ENCODE measurements at regions not wholly inside any gene's neighbourhood (a gene's known extent, or its start where the extent isn't known, plus 50 kb on each side); places are given as distances from the start of the nearest gene placed in this dataset.
"Not testable (repeated sequence)": the region's sequence is repeated elsewhere in the genome, so short reads cannot be mapped to it uniquely, and the experiment has no call there.

DNA sequence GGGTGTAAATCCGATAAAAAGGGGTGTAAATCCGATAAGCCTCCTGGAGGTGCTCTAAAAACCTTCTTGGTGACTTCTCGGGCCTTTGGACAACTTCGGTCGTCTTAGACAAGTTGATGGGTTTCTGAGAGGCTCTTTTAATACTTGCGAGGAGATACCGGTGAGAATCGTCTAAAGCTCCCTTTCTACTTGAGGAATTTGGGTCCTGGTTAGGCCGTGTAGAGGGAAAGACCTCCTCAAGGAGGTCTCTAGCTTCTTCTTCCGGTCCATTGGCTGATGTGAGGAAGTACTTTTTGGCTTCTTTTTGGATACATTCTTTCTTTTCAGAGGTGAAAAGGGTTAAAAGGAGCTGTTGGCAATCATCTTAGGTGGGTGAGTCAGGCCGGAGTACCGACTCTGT lies 128.5 kb downstream of the ART5 start:
- H3K27me3 ChIP-seq; H3K9me3 ChIP-seq; ATAC-seq; H3K36me3 ChIP-seq; H3K27ac ChIP-seq; H3K4me3 ChIP-seq; H3K4me1 ChIP-seq; in situ Hi-C loops (cut with MboI; ENCODE audit: low sequenced_read_pairs in 4 of 4); DNase-seq; intact Hi-C loops (cut with DNase I; ENCODE audit: low total_unique reads): not testable (repeated sequence)

GRCh38 chr11:3512751-3513150 lies 129.0 kb downstream of the ART5 start:
- in situ Hi-C loops (cut with MboI; ENCODE audit: low sequenced_read_pairs in 4 of 4); intact Hi-C loops (cut with DNase I; ENCODE audit: low total_unique reads); DNase-seq; H3K4me1 ChIP-seq; H3K36me3 ChIP-seq; H3K27ac ChIP-seq; H3K4me3 ChIP-seq; ATAC-seq; H3K27me3 ChIP-seq; H3K9me3 ChIP-seq: not testable (repeated sequence)

- ATAC-seq; H3K4me1 ChIP-seq; H3K27ac ChIP-seq; H3K27me3 ChIP-seq; in situ Hi-C loops (cut with MboI; ENCODE audit: low sequenced_read_pairs in 4 of 4); H3K4me3 ChIP-seq; intact Hi-C loops (cut with DNase I; ENCODE audit: low total_unique reads); H3K9me3 ChIP-seq; DNase-seq; H3K36me3 ChIP-seq: not testable (repeated sequence)
Observed at GRCh38 chr11:3512133-3512703, 129.6 kb downstream of the ART5 start.

GRCh38 chr11:3511416-3512132 lies 130.2 kb downstream of the ART5 start:
- DNase-seq; in situ Hi-C loops (cut with MboI; ENCODE audit: low sequenced_read_pairs in 4 of 4); ATAC-seq; intact Hi-C loops (cut with DNase I; ENCODE audit: low total_unique reads); H3K4me1 ChIP-seq; H3K27me3 ChIP-seq; H3K27ac ChIP-seq; H3K9me3 ChIP-seq; H3K4me3 ChIP-seq; H3K36me3 ChIP-seq: not testable (repeated sequence)

GRCh38 chr11:3509563-3509962 lies 130.6 kb upstream of the ZNF195 start:
- H3K4me3 ChIP-seq; DNase-seq; H3K27me3 ChIP-seq; H3K36me3 ChIP-seq; H3K9me3 ChIP-seq; ATAC-seq; H3K27ac ChIP-seq; in situ Hi-C loops (cut with MboI; ENCODE audit: low sequenced_read_pairs in 4 of 4); H3K4me1 ChIP-seq; intact Hi-C loops (cut with DNase I; ENCODE audit: low total_unique reads): not testable (repeated sequence)

DNA sequence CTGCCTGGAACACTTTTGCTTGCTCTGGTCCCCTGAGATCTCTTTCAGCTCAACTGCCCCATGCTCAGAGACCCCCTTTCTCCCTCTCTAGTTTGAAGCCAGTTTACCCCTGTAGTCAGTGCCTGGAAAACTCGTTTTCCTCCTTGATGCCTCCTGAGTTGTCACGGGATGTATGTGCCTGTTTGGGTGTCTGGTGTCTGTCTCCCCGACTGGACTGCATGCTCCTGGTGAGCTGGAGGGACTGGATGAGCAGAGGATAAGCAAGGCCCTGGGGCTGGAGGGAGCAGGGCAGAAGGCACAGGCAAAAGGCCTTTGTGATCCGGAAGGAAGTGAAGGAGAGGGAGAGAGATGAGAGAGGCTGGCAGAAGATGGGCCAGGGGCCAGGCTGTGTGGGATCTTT lies 120.3 kb upstream of the ZNF195 start:
- H3K4me1 ChIP-seq; H3K27ac ChIP-seq; H3K9me3 ChIP-seq; H3K27me3 ChIP-seq; in situ Hi-C loops (cut with MboI; ENCODE audit: low sequenced_read_pairs in 4 of 4); ATAC-seq; H3K4me3 ChIP-seq; intact Hi-C loops (cut with DNase I; ENCODE audit: low total_unique reads); DNase-seq; H3K36me3 ChIP-seq: not testable (repeated sequence)

DNA sequence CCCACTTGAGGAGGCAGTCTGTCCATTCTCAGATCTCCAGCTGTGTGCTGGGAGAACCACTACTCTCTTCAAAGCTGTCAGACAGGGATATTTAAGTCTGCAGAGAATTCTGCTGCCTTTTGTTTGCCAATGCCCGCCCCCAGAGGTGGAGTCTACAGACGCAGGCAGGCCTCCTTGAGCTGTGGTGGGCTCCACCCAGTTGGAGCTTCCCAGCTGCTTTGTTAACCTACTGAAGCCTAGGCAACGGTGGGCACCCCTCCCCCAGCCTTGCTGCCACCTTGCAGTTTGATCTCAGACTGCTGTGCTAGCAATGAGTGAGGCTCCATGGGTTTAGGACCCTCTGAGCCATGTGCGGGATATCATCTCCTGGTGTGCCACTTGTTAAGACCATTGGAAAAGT lies 119.4 kb upstream of the ZNF195 start:
- ATAC-seq, result not testable (repeated sequence)

DNA sequence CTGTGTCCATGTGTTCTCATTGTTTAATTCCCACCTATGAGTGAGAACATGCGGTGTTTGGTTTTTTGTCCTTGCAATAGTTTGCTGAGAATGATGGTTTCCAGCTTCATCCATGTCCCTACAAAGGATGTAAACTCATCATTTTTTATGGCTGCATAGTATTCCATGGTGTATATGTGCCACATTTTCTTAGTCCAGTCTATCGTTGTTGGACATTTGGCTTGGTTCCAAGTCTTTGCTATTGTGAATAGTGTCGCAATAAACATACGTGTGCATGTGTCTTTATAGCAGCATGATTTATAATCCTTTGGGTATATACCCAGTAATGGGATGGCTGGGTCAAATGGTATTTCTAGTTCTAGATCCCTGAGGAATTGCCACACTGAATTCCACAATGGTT lies 114.2 kb upstream of the ZNF195 start:
- ATAC-seq; H3K9me3 ChIP-seq; H3K27ac ChIP-seq; H3K36me3 ChIP-seq; in situ Hi-C loops (cut with MboI; ENCODE audit: low sequenced_read_pairs in 4 of 4); H3K27me3 ChIP-seq; H3K4me1 ChIP-seq; DNase-seq; intact Hi-C loops (cut with DNase I; ENCODE audit: low total_unique reads); H3K4me3 ChIP-seq: not testable (repeated sequence)

More for the DNA sequence above, 119.4 kb upstream of the ZNF195 start:
- H3K27ac ChIP-seq; intact Hi-C loops (cut with DNase I; ENCODE audit: low total_unique reads); H3K27me3 ChIP-seq; in situ Hi-C loops (cut with MboI; ENCODE audit: low sequenced_read_pairs in 4 of 4); H3K4me1 ChIP-seq; H3K36me3 ChIP-seq; DNase-seq; H3K4me3 ChIP-seq; H3K9me3 ChIP-seq: not testable (repeated sequence)

GRCh38 chr11:3488003-3488402 lies 109.1 kb upstream of the ZNF195 start:
- H3K36me3 ChIP-seq; H3K27me3 ChIP-seq; ATAC-seq; DNase-seq; H3K9me3 ChIP-seq; H3K4me1 ChIP-seq; intact Hi-C loops (cut with DNase I; ENCODE audit: low total_unique reads); in situ Hi-C loops (cut with MboI; ENCODE audit: low sequenced_read_pairs in 4 of 4); H3K4me3 ChIP-seq; H3K27ac ChIP-seq: not testable (repeated sequence)

- intact Hi-C loops (cut with DNase I; ENCODE audit: low total_unique reads); in situ Hi-C loops (cut with MboI; ENCODE audit: low sequenced_read_pairs in 4 of 4); ATAC-seq; H3K27me3 ChIP-seq; H3K4me3 ChIP-seq; H3K36me3 ChIP-seq; DNase-seq; H3K4me1 ChIP-seq; H3K27ac ChIP-seq; H3K9me3 ChIP-seq: not testable (repeated sequence)
Observed at GRCh38 chr11:3485737-3486136, 106.8 kb upstream of the ZNF195 start.

DNA sequence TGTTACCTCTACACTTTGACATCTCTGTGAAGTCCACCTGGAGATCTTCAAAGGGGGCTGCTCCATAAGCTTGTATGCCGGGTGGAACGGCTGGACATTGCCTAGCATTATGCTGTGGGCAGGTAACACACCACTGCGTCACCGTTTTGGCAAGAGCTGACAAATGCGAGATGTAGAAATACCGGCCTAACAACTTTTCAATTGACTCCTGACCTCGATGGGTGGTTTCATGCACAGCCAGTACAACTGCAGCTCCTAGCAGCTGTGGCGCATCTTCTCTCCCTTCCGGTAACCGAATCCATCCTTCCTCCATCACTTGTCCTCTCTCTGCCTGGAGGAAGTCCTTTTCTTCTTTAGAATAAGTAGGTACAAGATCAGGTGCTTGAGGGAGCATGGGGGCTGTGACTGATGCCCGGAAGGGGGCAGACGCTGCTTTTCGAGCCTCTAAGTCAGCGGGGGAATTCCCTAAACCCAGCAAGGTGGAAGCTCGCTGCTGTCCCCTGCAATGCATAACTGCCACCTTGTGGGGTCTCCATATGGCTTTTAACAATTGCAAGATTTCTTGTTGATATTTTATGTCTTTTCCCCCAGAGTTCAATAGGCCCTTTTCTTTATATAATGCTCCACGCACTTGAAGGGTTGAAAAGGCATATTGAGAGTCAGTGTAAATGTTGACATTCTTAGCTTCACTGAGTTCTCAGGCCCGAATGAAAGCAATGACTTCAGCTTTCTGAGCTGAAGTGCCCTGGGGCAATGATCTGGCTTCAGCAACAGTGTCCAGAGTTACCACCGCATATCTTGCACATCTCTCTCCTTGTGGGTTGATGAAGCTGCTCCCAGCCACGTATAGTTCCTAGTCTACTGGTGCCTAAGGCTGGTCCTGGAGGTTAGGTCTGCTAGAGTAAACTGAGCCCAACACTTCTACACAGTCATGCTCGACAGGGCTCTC lies 98.3 kb upstream of the ZNF195 start:
- intact Hi-C loops (cut with DNase I; ENCODE audit: low total_unique reads); H3K9me3 ChIP-seq; H3K36me3 ChIP-seq; DNase-seq; H3K27ac ChIP-seq; H3K4me3 ChIP-seq; H3K4me1 ChIP-seq; H3K27me3 ChIP-seq; ATAC-seq; in situ Hi-C loops (cut with MboI; ENCODE audit: low sequenced_read_pairs in 4 of 4): not testable (repeated sequence)

Data from gastrocnemius medialis (tissue), 4 donors.